ENCODE measurements at regions not wholly inside any gene's neighbourhood (a gene's known extent, or its start where the extent isn't known, plus 50 kb on each side); places are given as distances from the start of the nearest gene placed in this dataset.

GRCh38 chr21:19508844-19509243, 1105.3 kb upstream of the TMPRSS15 start:
- no peak overlapping the region for H3K4me3 ChIP-seq
- no peak for ATAC-seq
- no peaks in the 10 kb centered on the region for H3K27me3 ChIP-seq
- 75 to 100% methylated on average over 1 of the region's 3 CpGs for WGBS, 2 donors (ENCODE audit: low coverage in 1 of 2)
- H3K9me3 ChIP-seq, result peaks cover 0 to 21% (median 0%) of the 10 kb centered on the region in 3 donors
- TF ChIP-seq POLR2AphosphoS5 (IDR thresholded peaks at IDR 0.05) (no peak), EP300 (IDR thresholded peaks at IDR 0.05) (no peak), CTCF (IDR thresholded peaks at IDR 0.05) (no peak), POLR2A (IDR thresholded peaks at IDR 0.05) (no peak)
- no peak overlapping the region for H3K27ac ChIP-seq
- H3K4me1 ChIP-seq, result no peaks in the 10 kb centered on the region
- no peaks in the 10 kb centered on the region for H3K36me3 ChIP-seq

- Histone ChIP-seq H3K4me1 (no peaks in the 10 kb centered on the region), H3K27me3 (no peaks in the 10 kb centered on the region), H3K9me3 (peaks cover 0 to 27% (median 0%) of the 10 kb centered on the region in 3 donors), H3K36me3 (no peaks in the 10 kb centered on the region), H3K27ac (no peak overlapping the region), H3K4me3 (no peak overlapping the region)
- TF ChIP-seq EP300 (IDR thresholded peaks at IDR 0.05), result no peak
- TF ChIP-seq POLR2AphosphoS5 (IDR thresholded peaks at IDR 0.05), result no peak
- no peak for TF ChIP-seq CTCF (IDR thresholded peaks at IDR 0.05)
- TF ChIP-seq POLR2A (IDR thresholded peaks at IDR 0.05), result no peak
- no peak for ATAC-seq
- 64 to 85% methylated on average over 4 of the region's 4 CpGs for WGBS, 2 donors (ENCODE audit: low coverage in 1 of 2)
Measured at GRCh38 chr21:19510057-19510456, 1106.5 kb upstream of the TMPRSS15 start.

- H3K36me3 ChIP-seq, result no peaks in the 10 kb centered on the region
- no peak overlapping the region for H3K4me3 ChIP-seq
- H3K27me3 ChIP-seq, result no peaks in the 10 kb centered on the region
- ATAC-seq, result no peak
- no peaks in the 10 kb centered on the region for H3K4me1 ChIP-seq
- H3K9me3 ChIP-seq, result peaks cover 0 to 33% (median 0%) of the 10 kb centered on the region in 3 donors
- TF ChIP-seq EP300 (IDR thresholded peaks at IDR 0.05) (no peak), POLR2A (IDR thresholded peaks at IDR 0.05) (no peak), POLR2AphosphoS5 (IDR thresholded peaks at IDR 0.05) (no peak), CTCF (IDR thresholded peaks at IDR 0.05) (no peak)
- 80% methylated on average over 2 of the region's 3 CpGs; no CpG with 5 or more reads in 1 of the 2 donors for WGBS, 2 donors (ENCODE audit: low coverage in 1 of 2)
- H3K27ac ChIP-seq, result no peak overlapping the region
Measured at GRCh38 chr21:19510653-19511052, 1107.1 kb upstream of the TMPRSS15 start.

- TF ChIP-seq CTCF (IDR thresholded peaks at IDR 0.05) (no peak), POLR2A (IDR thresholded peaks at IDR 0.05) (no peak), POLR2AphosphoS5 (IDR thresholded peaks at IDR 0.05) (no peak), EP300 (IDR thresholded peaks at IDR 0.05) (no peak)
- H3K4me1 ChIP-seq, result no peaks in the 10 kb centered on the region
- ATAC-seq, result no peak
- H3K9me3 ChIP-seq, result no peaks in the 10 kb centered on the region
- no peaks in the 10 kb centered on the region for H3K27me3 ChIP-seq
- WGBS, 2 donors (ENCODE audit: low coverage in 1 of 2), result 72 to 90% methylated on average over 1 of the region's 1 CpG
- no peak overlapping the region for H3K4me3 ChIP-seq
- H3K27ac ChIP-seq, result no peak overlapping the region
- H3K36me3 ChIP-seq, result no peaks in the 10 kb centered on the region
Measured at GRCh38 chr21:19522381-19522780, 1118.8 kb upstream of the TMPRSS15 start.

GRCh38 chr21:19523061-19523460, 1119.5 kb upstream of the TMPRSS15 start:
- ATAC-seq, result no peak
- TF ChIP-seq CTCF (IDR thresholded peaks at IDR 0.05), result no peak
- TF ChIP-seq POLR2A (IDR thresholded peaks at IDR 0.05), result no peak
- TF ChIP-seq EP300 (IDR thresholded peaks at IDR 0.05), result no peak
- no peak for TF ChIP-seq POLR2AphosphoS5 (IDR thresholded peaks at IDR 0.05)
- Histone ChIP-seq H3K4me1 (no peaks in the 10 kb centered on the region), H3K27ac (no peak overlapping the region), H3K36me3 (no peaks in the 10 kb centered on the region), H3K27me3 (no peaks in the 10 kb centered on the region), H3K9me3 (no peaks in the 10 kb centered on the region), H3K4me3 (no peak overlapping the region)
- 44 to 63% methylated on average over 1 of the region's 1 CpG for WGBS, 2 donors (ENCODE audit: low coverage in 1 of 2)

All from gastroesophageal sphincter (tissue), 4 donors.